Caco-2 (cell line): ENCODE measurements at regions not wholly inside any gene's neighbourhood (a gene's known extent, or its start where the extent isn't known, plus 50 kb on each side); places are given as distances from the start of the nearest gene placed in this dataset.

Source experiments
- BruUV-seq: library from RNA; stranded (reverse); fragments of 400-500 nt; replicated peaks from 2 replicates; lab custom pipeline; 2021; lab: Mats Ljungman, UMichigan
- CTCF ChIA-PET: fragments of 300-600 bp; sonication (Branson Sonifier 250); formaldehyde crosslinking; loops from one replicate; lab custom pipeline; 2022; ENCODE audit warnings: antibody characterized with exemption; lab: Charles Lee
- POLR2A ChIA-PET: fragments of 300-600 bp; sonication (Branson Sonifier 250); formaldehyde crosslinking; loops from one replicate; lab custom pipeline; 2022; ENCODE audit warnings: antibody characterized with exemption; lab: Charles Lee
- DNase-seq, 2 experiments: peaks; one replicate each; pipeline versions ENCODE4 v3.0.0 to v3.0.0-alpha.2; 2020 to 2022
- H3K27me3 ChIP-seq: replicated peaks from 2 replicates; pipeline ENCODE4 v1.6.0; 2011; ENCODE audit warnings: low read length; ENCODE audit not compliant: control insufficient read depth, insufficient read depth
- H3K36me3 ChIP-seq: 2 replicates; pipeline ENCODE4 v1.5.1; 2011; ENCODE audit warnings: low read length; ENCODE audit not compliant: control insufficient read depth, insufficient read depth
- H3K4me1 ChIP-seq: fragments of 250-450 bp; sonication (Bioruptor Pico); 2 replicates; pipeline ENCODE4 v1.5.1; 2020; ENCODE audit warnings: mild to moderate bottlenecking
- H3K4me3 ChIP-seq: 2 replicates; pipeline ENCODE4 v1.5.1; 2011; ENCODE audit warnings: low read depth, mild to moderate bottlenecking, control low read depth, low read length
- H3K9me3 ChIP-seq: fragments of 250-450 bp; sonication (Bioruptor Pico); 2 replicates; pipeline ENCODE4 v1.5.1; 2020; ENCODE audit warnings: mild to moderate bottlenecking, moderate library complexity
- H3K27ac Mint-ChIP-seq: one replicate; pipeline ENCODE4 v1.8.0; 2022; ENCODE audit warnings: mixed read lengths; ENCODE audit not compliant: unreplicated experiment
- H3K27me3 Mint-ChIP-seq: one replicate; pipeline ENCODE4 v1.8.0; 2022; ENCODE audit warnings: mixed read lengths; ENCODE audit not compliant: insufficient read depth, unreplicated experiment
- H3K36me3 Mint-ChIP-seq: one replicate; pipeline ENCODE4 v1.8.0; 2022; ENCODE audit warnings: mild to moderate bottlenecking, mixed read lengths; ENCODE audit not compliant: insufficient read depth, unreplicated experiment
- H3K4me1 Mint-ChIP-seq: one replicate; pipeline ENCODE4 v1.8.0; 2022; ENCODE audit warnings: low read depth, mixed read lengths; ENCODE audit not compliant: unreplicated experiment
- H3K4me3 Mint-ChIP-seq: one replicate; pipeline ENCODE4 v1.8.0; 2022; ENCODE audit warnings: mild to moderate bottlenecking, moderate library complexity, mixed read lengths; ENCODE audit not compliant: unreplicated experiment
- H3K9me3 Mint-ChIP-seq: one replicate; pipeline ENCODE4 v1.8.0; 2022; ENCODE audit warnings: mixed read lengths; ENCODE audit not compliant: unreplicated experiment
- intact Hi-C: fragments of 100-400 bp; cut with micrococcal nuclease; formaldehyde crosslinking; loops from one replicate; pipeline ENCODE4 v1.10.0; 2022; ENCODE audit not compliant: unreplicated experiment
- TF ChIP-seq, protein P1 (sequence below), 2 experiments: fragments of 200-600 bp in 1 of 2; IDR thresholded peaks; 1 replicate in 1 of 2; 2 replicates in 1 of 2; pipeline versions ENCODE4 v1.5.1 to v1.8.0; 2011 to 2022; ENCODE audit warnings: antibody characterized with exemption in 1 of 2, control low read depth in 1 of 2, inconsistent platforms in 1 of 2, low read depth in 1 of 2, low read length in 1 of 2, mild to moderate bottlenecking in 1 of 2, moderate library complexity in 1 of 2; ENCODE audit not compliant: insufficient read depth in 1 of 2, severe bottlenecking in 1 of 2, unreplicated experiment in 1 of 2

DNA sequence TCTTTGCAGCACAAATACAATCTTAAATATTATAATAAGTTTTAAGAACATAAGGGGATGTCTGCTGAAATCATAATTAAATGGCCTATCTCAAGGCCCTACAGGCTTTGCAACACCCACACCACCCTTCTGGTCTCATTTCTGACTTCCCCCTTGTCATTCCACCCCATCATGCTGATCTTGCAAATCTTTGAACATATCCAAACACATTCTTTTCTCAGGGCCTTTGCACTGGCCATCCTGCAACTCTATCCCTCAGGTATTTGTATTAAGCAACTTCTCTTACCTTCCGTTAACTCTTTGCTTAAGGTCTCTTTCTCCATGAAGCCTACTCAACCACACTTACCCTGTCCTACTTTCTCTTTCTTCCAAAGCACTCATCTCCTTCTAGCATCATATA, 51.8 kb upstream of the CCDC150 start:
- TF ChIP-seq, protein P1, sequence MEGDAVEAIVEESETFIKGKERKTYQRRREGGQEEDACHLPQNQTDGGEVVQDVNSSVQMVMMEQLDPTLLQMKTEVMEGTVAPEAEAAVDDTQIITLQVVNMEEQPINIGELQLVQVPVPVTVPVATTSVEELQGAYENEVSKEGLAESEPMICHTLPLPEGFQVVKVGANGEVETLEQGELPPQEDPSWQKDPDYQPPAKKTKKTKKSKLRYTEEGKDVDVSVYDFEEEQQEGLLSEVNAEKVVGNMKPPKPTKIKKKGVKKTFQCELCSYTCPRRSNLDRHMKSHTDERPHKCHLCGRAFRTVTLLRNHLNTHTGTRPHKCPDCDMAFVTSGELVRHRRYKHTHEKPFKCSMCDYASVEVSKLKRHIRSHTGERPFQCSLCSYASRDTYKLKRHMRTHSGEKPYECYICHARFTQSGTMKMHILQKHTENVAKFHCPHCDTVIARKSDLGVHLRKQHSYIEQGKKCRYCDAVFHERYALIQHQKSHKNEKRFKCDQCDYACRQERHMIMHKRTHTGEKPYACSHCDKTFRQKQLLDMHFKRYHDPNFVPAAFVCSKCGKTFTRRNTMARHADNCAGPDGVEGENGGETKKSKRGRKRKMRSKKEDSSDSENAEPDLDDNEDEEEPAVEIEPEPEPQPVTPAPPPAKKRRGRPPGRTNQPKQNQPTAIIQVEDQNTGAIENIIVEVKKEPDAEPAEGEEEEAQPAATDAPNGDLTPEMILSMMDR (IDR thresholded peaks at IDR 0.05; ENCODE audit: insufficient read depth in 1 of 2, low read depth in 1 of 2, low read length in 1 of 2, severe bottlenecking in 1 of 2, unreplicated experiment in 1 of 2), result no peak
- intact Hi-C loops, result no loop called here
- DNase-seq, result no peak

DNA sequence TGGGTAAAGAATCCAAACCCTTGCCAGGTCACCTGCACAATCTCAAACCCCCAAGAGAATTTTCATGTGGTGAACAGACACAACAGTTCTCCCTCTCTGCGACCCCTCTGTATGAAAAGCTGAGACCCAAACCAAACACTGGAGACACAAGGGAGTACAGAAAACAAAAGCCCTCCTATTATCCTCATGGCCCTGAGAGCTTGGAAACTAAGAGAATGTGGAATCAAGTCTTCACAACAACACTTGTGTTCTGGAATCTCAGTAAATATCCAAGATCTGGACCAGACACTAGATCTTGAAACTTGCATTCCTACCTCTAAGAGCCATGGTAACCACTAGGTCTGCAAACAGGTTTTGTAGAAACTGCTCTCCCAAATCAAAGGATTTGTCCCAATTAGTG, 50.1 kb upstream of the CCDC150 start:
- ChIA-PET CTCF (no interaction called here), POLR2A (no interaction called here)
- Histone ChIP-seq H3K4me3 (no peak overlapping the region), H3K27me3 (peaks cover 2% of the 10 kb centered on the region), H3K4me1 (peaks cover 8% of the 10 kb centered on the region; the same call in 1 of the 2 replicates), H3K36me3 (no peaks in the 10 kb centered on the region), H3K9me3 (no peaks in the 10 kb centered on the region)
- no peaks in the 10 kb centered on the region for H3K9me3 Mint-ChIP-seq
- no peak overlapping the region for H3K4me3 Mint-ChIP-seq
- H3K4me1 Mint-ChIP-seq, result peaks cover 8% of the 10 kb centered on the region
- TF ChIP-seq, protein P1 (IDR thresholded peaks at IDR 0.05; ENCODE audit: insufficient read depth in 1 of 2, low read depth in 1 of 2, low read length in 1 of 2, severe bottlenecking in 1 of 2, unreplicated experiment in 1 of 2), result no peak
- no peak overlapping the region for H3K27ac Mint-ChIP-seq
- intact Hi-C loops, result no loop called here
- BruUV-seq, result no TSS peak
- H3K36me3 Mint-ChIP-seq, result no peaks in the 10 kb centered on the region
- no peak for DNase-seq
- peaks cover 26% of the 10 kb centered on the region for H3K27me3 Mint-ChIP-seq

More for the DNA sequence above, 51.8 kb upstream of the CCDC150 start:
- POLR2A ChIA-PET, result no interaction called here
- BruUV-seq, result no TSS peak
- no peaks in the 10 kb centered on the region for H3K9me3 ChIP-seq
- peaks cover 8% of the 10 kb centered on the region; the same call in 1 of the 2 replicates for H3K4me1 ChIP-seq
- H3K27me3 ChIP-seq, result no peaks in the 10 kb centered on the region; the same call in 1 of the 2 replicates
- Mint-ChIP-seq H3K4me1 (peaks cover 8% of the 10 kb centered on the region), H3K4me3 (no peak overlapping the region), H3K9me3 (no peaks in the 10 kb centered on the region), H3K27me3 (peaks cover 20% of the 10 kb centered on the region), H3K36me3 (no peaks in the 10 kb centered on the region), H3K27ac (no peak overlapping the region)
- CTCF ChIA-PET, result no interaction called here
- H3K4me3 ChIP-seq, result no peak overlapping the region
- no peaks in the 10 kb centered on the region for H3K36me3 ChIP-seq
